ENCODE measurements at regions not wholly inside any gene's neighbourhood (a gene's known extent, or its start where the extent isn't known, plus 50 kb on each side); places are given as distances from the start of the nearest gene placed in this dataset.

- H3K27ac ChIP-seq (ENCODE audit: low read depth, low read length): no peak overlapping the region
- no peaks in the 10 kb centered on the region for H3K36me3 ChIP-seq (ENCODE audit: control insufficient read depth, low read length)
- no peak overlapping the region for H3K4me2 ChIP-seq (ENCODE audit: low read length)
- H3K4me1 ChIP-seq (ENCODE audit: control insufficient read depth, low read length): no peaks in the 10 kb centered on the region
- H3F3A ChIP-seq (ENCODE audit: control insufficient read depth, insufficient read depth): no peaks in the 10 kb centered on the region
- H3K79me2 ChIP-seq (ENCODE audit: control insufficient read depth, low read length): no peaks in the 10 kb centered on the region
- H3K9me2 ChIP-seq (replicated peaks; ENCODE audit: control insufficient read depth, low read length): no peaks in the 10 kb centered on the region
- H3K27me3 ChIP-seq (ENCODE audit: control insufficient read depth, low read length): no peaks in the 10 kb centered on the region
- H3K9me3 ChIP-seq (ENCODE audit: control insufficient read depth, insufficient read depth, low read length): no peaks in the 10 kb centered on the region
- no peaks in the 10 kb centered on the region for H4K20me1 ChIP-seq (ENCODE audit: control insufficient read depth, insufficient read depth, low read depth, low read length)
- no peak for TF ChIP-seq CTCF (IDR thresholded peaks at IDR 0.05; ENCODE audit: low read depth, low read length, poor library complexity, severe bottlenecking)
- H3K4me3 ChIP-seq (ENCODE audit: low read length): no peak overlapping the region
Measured at GRCh38 chr5:92807085-92807484, 773.9 kb downstream of the NR2F1-AS1 start.

DNA sequence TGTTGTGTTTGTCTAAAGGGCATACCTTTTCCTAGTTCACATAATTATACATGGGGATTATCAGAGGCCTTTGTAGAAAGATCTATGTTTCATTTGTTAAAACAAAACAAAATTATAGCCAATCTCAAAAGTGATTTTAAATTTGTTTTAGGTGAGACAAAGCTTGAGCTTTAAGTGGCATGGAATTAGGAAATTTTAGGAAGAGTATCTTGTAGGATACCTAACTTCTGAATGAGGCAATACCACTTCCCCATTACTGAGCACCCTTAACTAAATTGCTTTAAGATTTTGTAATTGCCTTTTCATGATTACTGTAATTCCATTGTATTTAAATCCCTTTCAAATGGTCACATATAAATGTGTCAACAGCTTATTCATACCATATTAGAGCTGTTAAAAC is 775.6 kb downstream of the NR2F1-AS1 start:
- Histone ChIP-seq H3K79me2 (ENCODE audit: control insufficient read depth, low read length) (no peaks in the 10 kb centered on the region), H3K4me2 (ENCODE audit: low read length) (no peak overlapping the region), H3K4me1 (ENCODE audit: control insufficient read depth, low read length) (no peaks in the 10 kb centered on the region), H3K36me3 (ENCODE audit: control insufficient read depth, low read length) (no peaks in the 10 kb centered on the region), H3K27me3 (ENCODE audit: control insufficient read depth, low read length) (no peaks in the 10 kb centered on the region), H3K27ac (ENCODE audit: low read depth, low read length) (no peak overlapping the region), H3K9me3 (ENCODE audit: control insufficient read depth, insufficient read depth, low read length) (no peaks in the 10 kb centered on the region), H3K4me3 (ENCODE audit: low read length) (no peak overlapping the region), H3F3A (ENCODE audit: control insufficient read depth, insufficient read depth) (no peaks in the 10 kb centered on the region), H4K20me1 (ENCODE audit: control insufficient read depth, insufficient read depth, low read depth, low read length) (no peaks in the 10 kb centered on the region), H3K9me2 (replicated peaks; ENCODE audit: control insufficient read depth, low read length) (no peaks in the 10 kb centered on the region)
- TF ChIP-seq EZH2phosphoT487 (IDR thresholded peaks at IDR 0.05; ENCODE audit: borderline replicate concordance, low read length) (no peak), CTCF (IDR thresholded peaks at IDR 0.05; ENCODE audit: low read depth, low read length, poor library complexity, severe bottlenecking) (no peak)

- Histone ChIP-seq H3K9me2 (replicated peaks; ENCODE audit: control insufficient read depth, low read length) (no peaks in the 10 kb centered on the region), H4K20me1 (ENCODE audit: control insufficient read depth, insufficient read depth, low read depth, low read length) (no peaks in the 10 kb centered on the region), H3K4me3 (ENCODE audit: low read length) (no peak overlapping the region), H3K4me1 (ENCODE audit: control insufficient read depth, low read length) (no peaks in the 10 kb centered on the region), H3F3A (ENCODE audit: control insufficient read depth, insufficient read depth) (no peaks in the 10 kb centered on the region), H3K79me2 (ENCODE audit: control insufficient read depth, low read length) (no peaks in the 10 kb centered on the region), H3K4me2 (ENCODE audit: low read length) (no peak overlapping the region), H3K27me3 (ENCODE audit: control insufficient read depth, low read length) (no peaks in the 10 kb centered on the region), H3K36me3 (ENCODE audit: control insufficient read depth, low read length) (no peaks in the 10 kb centered on the region), H3K27ac (ENCODE audit: low read depth, low read length) (no peak overlapping the region), H3K9me3 (ENCODE audit: control insufficient read depth, insufficient read depth, low read length) (no peaks in the 10 kb centered on the region)
- TF ChIP-seq CTCF (IDR thresholded peaks at IDR 0.05; ENCODE audit: low read depth, low read length, poor library complexity, severe bottlenecking) (no peak), EZH2phosphoT487 (IDR thresholded peaks at IDR 0.05; ENCODE audit: borderline replicate concordance, low read length) (no peak)
Measured at GRCh38 chr5:92801911-92802310, 779.1 kb downstream of the NR2F1-AS1 start.

DNA sequence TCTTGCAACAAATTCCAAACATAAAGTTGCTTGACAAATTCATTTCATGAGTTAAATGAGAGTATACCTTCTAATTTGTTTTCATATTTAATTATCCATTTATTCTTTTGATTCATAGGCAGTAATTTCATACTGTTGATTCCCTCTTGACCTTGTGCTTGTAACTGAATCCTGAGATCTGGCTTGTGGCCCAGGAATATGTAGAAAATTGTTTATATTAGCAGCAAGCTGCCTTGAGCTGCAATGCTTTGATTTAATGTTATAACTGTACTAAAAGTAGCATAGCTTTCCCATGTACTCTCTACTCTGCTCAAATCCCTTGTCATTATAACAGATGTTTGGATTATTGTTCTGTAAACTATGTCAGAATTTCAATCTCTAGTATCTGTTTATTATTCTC is 780.7 kb downstream of the NR2F1-AS1 start:
- Histone ChIP-seq H3K4me1 (ENCODE audit: control insufficient read depth, low read length) (no peaks in the 10 kb centered on the region), H4K20me1 (ENCODE audit: control insufficient read depth, insufficient read depth, low read depth, low read length) (no peaks in the 10 kb centered on the region), H3K27ac (ENCODE audit: low read depth, low read length) (no peak overlapping the region), H3K4me2 (ENCODE audit: low read length) (no peak overlapping the region), H3F3A (ENCODE audit: control insufficient read depth, insufficient read depth) (no peaks in the 10 kb centered on the region), H3K27me3 (ENCODE audit: control insufficient read depth, low read length) (no peaks in the 10 kb centered on the region), H3K79me2 (ENCODE audit: control insufficient read depth, low read length) (no peaks in the 10 kb centered on the region), H3K9me2 (replicated peaks; ENCODE audit: control insufficient read depth, low read length) (no peaks in the 10 kb centered on the region), H3K4me3 (ENCODE audit: low read length) (no peak overlapping the region), H3K9me3 (ENCODE audit: control insufficient read depth, insufficient read depth, low read length) (no peaks in the 10 kb centered on the region; the same call in 1 of the 2 replicates), H3K36me3 (ENCODE audit: control insufficient read depth, low read length) (no peaks in the 10 kb centered on the region)
- TF ChIP-seq EZH2phosphoT487 (IDR thresholded peaks at IDR 0.05; ENCODE audit: borderline replicate concordance, low read length) (no peak), CTCF (IDR thresholded peaks at IDR 0.05; ENCODE audit: low read depth, low read length, poor library complexity, severe bottlenecking) (no peak)

Data from DOHH2 (cell line).